H54 (cell line): ENCODE measurements at regions not wholly inside any gene's neighbourhood (a gene's known extent, or its start where the extent isn't known, plus 50 kb on each side); places are given as distances from the start of the nearest gene placed in this dataset.
A peak's percentile ranks its signal among the peaks of the same experiment; 100 is the strongest.

ENCODE experiments used
- DNase-seq: peaks from one replicate; pipeline ENCODE4 v3.0.0; 2011; ENCODE audit warnings: low spot score, mixed read lengths; ENCODE audit not compliant: insufficient read length
- FAIRE-seq: peaks from 3 replicates; lab custom pipeline; 2011; peaks lifted over from hg19 to GRCh38; lab: Jason Lieb, UNC
- POLR2A ChIP-seq: IDR thresholded peaks from 2 replicates; pipeline ENCODE4 v1.6.1; 2011; ENCODE audit warnings: low read depth, mild to moderate bottlenecking, low read length

- no peak for FAIRE-seq
- no peak for TF ChIP-seq POLR2A
- no peak for DNase-seq
These were observed 68.1 kb downstream of the TEKT4 start for GRCh38 chr2:94939349-94939748.

- DNase-seq (no peak), FAIRE-seq (no peak)
- TF ChIP-seq POLR2A = no peak
These were observed 76.1 kb downstream of the TEKT4 start for GRCh38 chr2:94947097-94948016.

GRCh38 chr2:94955702-94956101, 69.8 kb upstream of the MAL start:
- DNase-seq (no peak), FAIRE-seq (no peak)
- no peak for TF ChIP-seq POLR2A

GRCh38 chr2:94956797-94957391, 68.6 kb upstream of the MAL start:
- TF ChIP-seq POLR2A = no peak
- peak; percentile 33 for DNase-seq
- FAIRE-seq = no peak

- DNase-seq (no peak), FAIRE-seq (no peak)
- no peak for TF ChIP-seq POLR2A
These were observed 67.3 kb upstream of the MAL start for GRCh38 chr2:94958245-94958644.

- FAIRE-seq (no peak), DNase-seq (no peak)
- no peak for TF ChIP-seq POLR2A
These were observed 65.2 kb upstream of the MAL start for GRCh38 chr2:94960266-94960665.

GRCh38 chr2:94960751-94961150, 64.8 kb upstream of the MAL start:
- no peak for TF ChIP-seq POLR2A
- FAIRE-seq = no peak

GRCh38 chr2:94964193-94964592, 61.3 kb upstream of the MAL start:
- DNase-seq (no peak), FAIRE-seq (no peak)
- no peak for TF ChIP-seq POLR2A

More at GRCh38 chr2:94960751-94961150, 64.8 kb upstream of the MAL start:
- DNase-seq = no peak

GRCh38 chr2:94966689-94967088, 58.8 kb upstream of the MAL start:
- FAIRE-seq (no peak), DNase-seq (no peak)
- TF ChIP-seq POLR2A = no peak

GRCh38 chr2:94970353-94970752, 55.2 kb upstream of the MAL start:
- TF ChIP-seq POLR2A = no peak
- DNase-seq (no peak), FAIRE-seq (no peak)
